ENCODE measurements at regions not wholly inside any gene's neighbourhood (a gene's known extent, or its start where the extent isn't known, plus 50 kb on each side); places are given as distances from the start of the nearest gene placed in this dataset.

DNA sequence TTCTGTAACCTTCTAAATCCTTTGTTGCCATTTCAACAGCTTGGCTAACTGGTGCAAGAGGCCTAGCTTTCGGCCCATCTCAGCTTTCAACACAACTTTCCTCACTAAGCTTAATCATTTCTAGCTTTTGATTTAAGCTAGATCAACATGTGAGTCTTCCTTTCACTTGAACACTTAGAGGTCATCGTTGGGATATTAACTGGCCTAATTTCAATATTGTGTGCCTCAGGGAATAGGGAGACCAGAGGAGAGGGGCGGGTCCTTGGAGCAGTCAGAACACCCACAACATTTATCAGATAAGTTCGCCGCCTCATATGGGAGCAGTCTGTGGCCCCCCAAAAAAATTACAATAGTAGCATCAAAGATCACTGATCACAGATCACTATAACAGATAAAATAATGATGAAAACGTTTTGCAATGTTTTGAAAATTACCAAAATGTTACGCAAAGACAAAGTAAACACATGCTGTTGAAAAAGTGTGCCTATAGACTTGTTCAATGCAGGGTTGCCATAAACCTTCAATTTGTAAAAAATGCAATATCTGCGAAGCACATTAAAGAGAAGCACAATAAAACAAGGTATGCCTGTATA lies 66.8 kb upstream of the PCSK1 start:
- H3K4me3 ChIP-seq (ENCODE audit: low read depth, low read length): no peak overlapping the region
- CTCF ChIA-PET: no interaction called here
- DNase-seq (ENCODE audit: low read depth, low spot score): no peak
- TF ChIP-seq, protein P1, sequence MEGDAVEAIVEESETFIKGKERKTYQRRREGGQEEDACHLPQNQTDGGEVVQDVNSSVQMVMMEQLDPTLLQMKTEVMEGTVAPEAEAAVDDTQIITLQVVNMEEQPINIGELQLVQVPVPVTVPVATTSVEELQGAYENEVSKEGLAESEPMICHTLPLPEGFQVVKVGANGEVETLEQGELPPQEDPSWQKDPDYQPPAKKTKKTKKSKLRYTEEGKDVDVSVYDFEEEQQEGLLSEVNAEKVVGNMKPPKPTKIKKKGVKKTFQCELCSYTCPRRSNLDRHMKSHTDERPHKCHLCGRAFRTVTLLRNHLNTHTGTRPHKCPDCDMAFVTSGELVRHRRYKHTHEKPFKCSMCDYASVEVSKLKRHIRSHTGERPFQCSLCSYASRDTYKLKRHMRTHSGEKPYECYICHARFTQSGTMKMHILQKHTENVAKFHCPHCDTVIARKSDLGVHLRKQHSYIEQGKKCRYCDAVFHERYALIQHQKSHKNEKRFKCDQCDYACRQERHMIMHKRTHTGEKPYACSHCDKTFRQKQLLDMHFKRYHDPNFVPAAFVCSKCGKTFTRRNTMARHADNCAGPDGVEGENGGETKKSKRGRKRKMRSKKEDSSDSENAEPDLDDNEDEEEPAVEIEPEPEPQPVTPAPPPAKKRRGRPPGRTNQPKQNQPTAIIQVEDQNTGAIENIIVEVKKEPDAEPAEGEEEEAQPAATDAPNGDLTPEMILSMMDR (IDR thresholded peaks at IDR 0.05; ENCODE audit: insufficient read depth, low read length, missing control alignments): no peak
- POLR2A ChIA-PET: no interaction called here

DNA sequence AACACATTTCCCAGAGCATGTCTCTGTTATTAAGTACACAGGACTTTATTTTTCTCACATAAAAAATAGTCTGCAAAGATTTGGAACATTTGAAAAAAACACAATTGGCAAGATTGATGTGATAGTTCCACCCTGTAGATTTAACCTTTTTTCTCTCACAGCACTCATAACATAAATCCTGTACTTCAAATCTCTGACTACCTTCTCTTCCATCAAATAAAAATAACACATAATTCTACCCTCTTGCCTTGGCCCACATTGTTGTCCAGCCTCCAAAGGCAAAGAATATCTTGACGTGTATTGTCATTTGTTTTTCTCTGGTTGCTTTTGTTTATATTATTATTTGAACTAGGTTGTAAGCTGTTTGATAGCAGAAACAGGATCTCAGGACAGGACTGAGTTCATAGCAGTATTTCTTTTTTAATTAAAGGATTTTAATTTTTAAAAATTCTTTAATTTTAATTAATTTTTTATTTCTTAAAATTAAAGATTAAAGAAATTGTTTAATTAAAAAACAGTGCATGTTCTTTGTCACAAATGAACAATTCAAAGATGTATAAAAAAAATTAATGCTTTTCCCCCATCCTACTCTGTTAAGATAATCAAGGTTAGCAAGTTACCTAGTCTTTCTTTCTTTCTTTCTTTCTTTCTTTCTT lies 69.1 kb upstream of the PCSK1 start:
- TF ChIP-seq, protein P1 (IDR thresholded peaks at IDR 0.05; ENCODE audit: insufficient read depth, low read length, missing control alignments): no peak
- ChIA-PET CTCF (no interaction called here), POLR2A (no interaction called here)
- no peak for DNase-seq (ENCODE audit: low read depth, low spot score)
- H3K4me3 ChIP-seq (ENCODE audit: low read depth, low read length): no peak overlapping the region

DNA sequence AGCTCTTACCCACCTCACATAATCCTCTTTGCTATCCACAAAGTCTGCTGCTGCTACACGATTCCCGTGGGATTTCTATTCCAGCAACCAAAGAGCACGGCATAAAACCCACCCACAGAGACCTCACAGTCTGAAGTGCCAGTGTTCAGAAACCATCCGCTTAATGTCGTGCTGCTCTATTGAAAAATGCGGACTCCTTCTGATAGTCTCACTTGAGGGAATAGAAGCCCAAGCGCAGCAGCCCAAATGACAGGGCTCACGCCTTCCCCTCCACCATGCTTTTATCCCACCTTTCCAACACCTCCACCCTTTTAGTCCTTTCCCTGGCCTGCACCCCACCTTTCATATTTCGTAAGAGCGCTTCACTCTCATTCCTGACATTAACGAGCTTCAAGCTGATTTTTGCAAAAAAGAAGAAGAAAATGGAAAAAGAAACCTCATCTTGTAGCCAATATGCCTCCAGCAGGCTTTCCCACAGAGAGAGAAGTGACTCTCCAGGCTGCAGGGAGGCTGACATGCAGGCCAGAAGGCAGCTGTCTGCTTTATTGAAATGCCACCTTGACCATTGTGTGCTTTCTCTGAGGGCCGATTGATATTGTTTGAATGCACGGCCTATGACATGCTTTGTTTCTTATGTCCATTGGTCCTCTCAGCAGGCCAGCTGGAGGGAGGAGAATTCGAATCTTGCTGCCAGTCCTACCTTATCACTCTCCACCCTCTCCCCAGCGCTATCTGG lies 70.6 kb upstream of the PCSK1 start:
- TF ChIP-seq, protein P1 (IDR thresholded peaks at IDR 0.05; ENCODE audit: insufficient read depth, low read length, missing control alignments): no peak
- H3K4me3 ChIP-seq (ENCODE audit: low read depth, low read length): no peak overlapping the region
- DNase-seq (ENCODE audit: low read depth, low spot score): no peak
- ChIA-PET POLR2A (no interaction called here), CTCF (interaction anchor here (0.8 kb wide), 1 partner anchor 12 kb away, joined by 4 read pairs; no protein-coding TSS in a partner anchor)

DNA sequence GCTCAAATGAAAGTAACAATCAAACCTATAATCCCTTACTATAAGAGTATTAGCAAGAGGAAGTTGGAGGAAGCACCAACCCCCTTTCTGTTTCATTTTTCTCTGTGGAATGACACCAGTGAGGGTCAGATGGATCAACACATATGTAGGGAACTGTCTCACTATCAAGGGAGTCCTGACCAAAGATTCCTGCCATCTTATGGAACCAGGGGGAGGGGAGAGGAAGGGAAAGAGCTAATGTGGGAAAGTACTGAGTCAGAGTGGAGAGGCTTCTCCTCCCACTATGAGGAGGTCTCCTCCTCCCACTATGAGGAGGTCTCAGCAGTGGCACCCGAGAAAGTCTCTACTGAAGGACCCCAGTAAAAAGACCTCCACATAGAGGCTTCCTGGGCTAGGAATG lies 73.3 kb upstream of the PCSK1 start:
- POLR2A ChIA-PET: no interaction called here

DNA sequence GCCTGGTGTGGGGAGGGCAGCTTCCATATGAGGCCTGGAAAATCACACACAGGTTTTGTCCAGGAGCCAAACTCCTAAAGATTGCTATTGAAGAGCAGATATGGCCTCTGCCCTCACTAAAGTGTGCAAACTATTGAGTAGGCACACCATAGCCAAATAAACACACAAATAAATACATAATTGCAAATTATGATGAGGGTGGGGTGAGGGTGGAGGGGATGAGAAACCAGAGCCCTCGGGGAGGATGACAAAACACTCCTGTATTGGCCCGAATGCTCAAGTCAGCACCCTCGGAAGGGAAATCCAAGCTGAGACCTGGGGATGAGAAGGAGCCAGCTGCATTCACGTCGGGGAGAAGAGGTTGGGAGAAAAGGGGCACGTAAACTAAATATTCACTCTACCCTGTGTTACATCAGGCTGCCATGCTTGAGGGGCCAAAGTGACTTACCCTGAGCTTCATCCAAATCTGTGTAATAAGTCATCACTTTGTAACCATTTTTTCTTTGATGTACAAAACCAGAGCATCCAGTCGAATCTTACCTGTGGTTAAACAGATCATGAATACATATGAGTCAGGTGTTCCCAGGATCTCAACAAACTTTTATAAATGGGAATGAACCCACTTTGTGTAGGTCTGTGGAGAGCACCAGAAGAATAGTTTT lies 73.9 kb upstream of the PCSK1 start:
- no peak overlapping the region for H3K4me3 ChIP-seq (ENCODE audit: low read depth, low read length)
- no peak for DNase-seq (ENCODE audit: low read depth, low spot score)
- CTCF ChIA-PET: interaction anchor here (2.1 kb wide), 1 partner anchor 96 kb away, joined by 7 read pairs; no protein-coding TSS in a partner anchor
- POLR2A ChIA-PET: no interaction called here
- TF ChIP-seq, protein P1 (IDR thresholded peaks at IDR 0.05; ENCODE audit: insufficient read depth, low read length, missing control alignments): no peak

More for the DNA sequence above, 73.3 kb upstream of the PCSK1 start:
- no peak for DNase-seq (ENCODE audit: low read depth, low spot score)
- no peak overlapping the region for H3K4me3 ChIP-seq (ENCODE audit: low read depth, low read length)
- CTCF ChIA-PET: interaction anchor here (2.1 kb wide), 1 partner anchor 96 kb away, joined by 7 read pairs; no protein-coding TSS in a partner anchor
- TF ChIP-seq, protein P1 (IDR thresholded peaks at IDR 0.05; ENCODE audit: insufficient read depth, low read length, missing control alignments): no peak

DNA sequence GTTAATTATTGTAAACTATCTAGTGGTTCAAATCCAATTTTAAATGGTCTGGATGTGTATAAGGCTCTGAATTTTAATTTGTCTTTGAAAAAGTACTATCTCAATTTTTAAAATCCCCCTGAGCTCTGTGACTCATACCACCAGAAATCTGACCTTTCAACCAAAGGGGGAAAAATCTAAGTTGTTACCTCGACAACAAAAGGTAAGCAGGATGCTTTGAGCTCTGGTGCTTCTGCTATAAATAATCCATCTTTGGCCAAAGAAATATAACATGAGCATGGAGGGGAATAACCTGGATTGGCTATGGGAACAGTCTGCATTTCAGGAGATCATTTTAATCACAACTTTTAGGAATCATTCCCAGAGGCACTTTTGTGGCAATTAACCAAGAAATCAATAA lies 76.3 kb upstream of the PCSK1 start:
- ChIA-PET POLR2A (no interaction called here), CTCF (no interaction called here)
- no peak for DNase-seq (ENCODE audit: low read depth, low spot score)

More for the DNA sequence above, 76.3 kb upstream of the PCSK1 start:
- no peak overlapping the region for H3K4me3 ChIP-seq (ENCODE audit: low read depth, low read length)
- TF ChIP-seq, protein P1 (IDR thresholded peaks at IDR 0.05; ENCODE audit: insufficient read depth, low read length, missing control alignments): no peak

Measured in AG04449 (cell line).